OCI-LY1 (cell line): ENCODE measurements at regions not wholly inside any gene's neighbourhood (a gene's known extent, or its start where the extent isn't known, plus 50 kb on each side); places are given as distances from the start of the nearest gene placed in this dataset.
"Not testable (repeated sequence)": the region's sequence is repeated elsewhere in the genome, so short reads cannot be mapped to it uniquely, and the experiment has no call there.

Experiments used
- H2AFZ ChIP-seq: fragments of 200-600 bp; sonication (generic), shearing (Covaris generic); 2 replicates; pipeline ENCODE4 v1.6.0; 2014; ENCODE audit warnings: antibody characterized with exemption, mild to moderate bottlenecking, low read length
- H3F3A ChIP-seq: fragments of 200-600 bp; sonication (generic), shearing (Covaris generic); 2 replicates; pipeline ENCODE4 v1.6.0; 2014; ENCODE audit warnings: mild to moderate bottlenecking, antibody characterized with exemption, low read length, moderate library complexity; ENCODE audit not compliant: insufficient read depth
- H3K27ac ChIP-seq: fragments of 200-600 bp; sonication (generic); 2 replicates; pipeline ENCODE4 v1.5.1; 2014; ENCODE audit warnings: low read length, mixed run types, mild to moderate bottlenecking, low read depth; ENCODE audit not compliant: poor library complexity, severe bottlenecking
- H3K27me3 ChIP-seq: fragments of 200-600 bp; sonication (generic); 2 replicates; pipeline ENCODE4 v1.6.0; 2014; ENCODE audit warnings: antibody characterized with exemption, mild to moderate bottlenecking, low read length, moderate library complexity; ENCODE audit not compliant: insufficient read depth
- H3K36me3 ChIP-seq: fragments of 200-600 bp; sonication (generic); 2 replicates; pipeline ENCODE4 v1.6.1; 2014; ENCODE audit warnings: mild to moderate bottlenecking, antibody characterized with exemption, low read length, moderate library complexity, mixed read lengths; ENCODE audit not compliant: insufficient read depth
- H3K4me1 ChIP-seq: fragments of 200-600 bp; sonication (generic); 2 replicates; pipeline ENCODE4 v1.5.1; 2014; ENCODE audit warnings: mild to moderate bottlenecking, low read length, moderate library complexity; ENCODE audit not compliant: insufficient read depth, severe bottlenecking
- H3K4me2 ChIP-seq: fragments of 200-600 bp; sonication (generic), shearing (Covaris generic); 2 replicates; pipeline ENCODE4 v1.6.1; 2014; ENCODE audit warnings: low read length
- H3K4me3 ChIP-seq: fragments of 200-600 bp; sonication (generic); 2 replicates; pipeline ENCODE4 v1.5.1; 2014; ENCODE audit warnings: low read length, low read depth, mild to moderate bottlenecking, mixed read lengths; ENCODE audit not compliant: poor library complexity, severe bottlenecking
- H3K79me2 ChIP-seq: fragments of 200-600 bp; shearing (Covaris generic); 2 replicates; pipeline ENCODE4 v1.6.1; 2016; ENCODE audit warnings: mixed run types, low read length, mixed read lengths; ENCODE audit not compliant: insufficient read depth
- H3K9ac ChIP-seq: fragments of 200-600 bp; sonication (generic), shearing (Covaris generic); 2 replicates; pipeline ENCODE4 v1.6.1; 2014; ENCODE audit warnings: mild to moderate bottlenecking, low read length, mixed read lengths
- H3K9me2 ChIP-seq: fragments of 200-600 bp; sonication (generic), shearing (Covaris generic); 2 replicates; pipeline ENCODE4 v1.6.1; 2014; ENCODE audit warnings: low read depth, mild to moderate bottlenecking, low read length, mixed read lengths
- H3K9me3 ChIP-seq: fragments of 200-600 bp; shearing (Covaris generic); 2 replicates; pipeline ENCODE4 v1.6.1; 2014; ENCODE audit warnings: low read length, mixed read lengths
- H4K20me1 ChIP-seq: fragments of 200-600 bp; sonication (generic), shearing (Covaris generic); 2 replicates; pipeline ENCODE4 v1.6.0; 2016; ENCODE audit warnings: mild to moderate bottlenecking, low read length; ENCODE audit not compliant: insufficient read depth

DNA sequence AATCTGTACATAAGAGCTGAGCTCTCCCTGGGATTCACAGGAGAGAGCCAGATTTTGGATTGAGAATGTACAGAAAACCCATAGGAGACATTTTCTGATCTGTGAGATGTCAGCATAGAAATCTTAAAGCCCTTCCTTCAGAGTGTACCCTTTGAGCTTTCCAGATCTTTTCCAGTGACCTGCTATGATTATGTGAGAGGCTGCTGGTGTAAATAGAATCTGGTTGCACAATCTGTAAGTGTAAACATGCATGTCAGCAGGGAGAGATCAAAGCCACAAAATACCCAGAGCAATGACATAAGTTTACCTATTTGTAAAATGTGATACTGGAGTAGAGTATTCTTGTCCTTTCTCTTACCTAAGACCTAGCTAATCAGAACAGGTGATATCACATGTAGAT lies 471.9 kb downstream of the FOXD4L5 start:
- not testable (repeated sequence) for H3K9me2 ChIP-seq, H3K4me1 ChIP-seq, H3K9ac ChIP-seq

DNA sequence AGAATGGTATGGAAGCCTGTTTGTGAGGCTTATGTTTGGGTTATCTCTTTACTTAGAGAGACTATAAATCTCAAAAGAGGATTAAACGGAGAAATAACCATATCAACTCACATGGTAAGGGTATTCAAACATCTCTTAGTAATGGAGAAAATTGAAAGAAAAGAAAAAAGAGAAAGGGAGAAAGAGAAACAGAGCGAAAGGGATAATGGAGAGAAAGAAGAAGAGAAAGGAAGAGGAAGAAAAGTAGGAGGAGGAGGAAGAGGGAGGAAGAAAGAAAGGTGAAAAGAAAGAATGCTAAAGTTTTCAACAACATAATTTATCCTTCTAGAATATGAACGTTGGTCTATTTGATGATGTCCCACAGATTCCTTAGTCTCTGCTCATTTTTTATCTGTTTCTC lies 506.3 kb downstream of the FOXD4L5 start:
- not testable (repeated sequence) for H3K36me3 ChIP-seq, H2AFZ ChIP-seq, H3K9me2 ChIP-seq, H3K9ac ChIP-seq, H3F3A ChIP-seq, H3K27me3 ChIP-seq, H3K4me2 ChIP-seq, H3K9me3 ChIP-seq, H3K4me1 ChIP-seq, H3K4me3 ChIP-seq, H4K20me1 ChIP-seq, H3K79me2 ChIP-seq, H3K27ac ChIP-seq

More for the DNA sequence above, 471.9 kb downstream of the FOXD4L5 start:
- not testable (repeated sequence) for H3F3A ChIP-seq, H3K79me2 ChIP-seq, H3K27ac ChIP-seq, H3K27me3 ChIP-seq, H3K4me3 ChIP-seq, H4K20me1 ChIP-seq, H2AFZ ChIP-seq, H3K4me2 ChIP-seq, H3K36me3 ChIP-seq, H3K9me3 ChIP-seq

DNA sequence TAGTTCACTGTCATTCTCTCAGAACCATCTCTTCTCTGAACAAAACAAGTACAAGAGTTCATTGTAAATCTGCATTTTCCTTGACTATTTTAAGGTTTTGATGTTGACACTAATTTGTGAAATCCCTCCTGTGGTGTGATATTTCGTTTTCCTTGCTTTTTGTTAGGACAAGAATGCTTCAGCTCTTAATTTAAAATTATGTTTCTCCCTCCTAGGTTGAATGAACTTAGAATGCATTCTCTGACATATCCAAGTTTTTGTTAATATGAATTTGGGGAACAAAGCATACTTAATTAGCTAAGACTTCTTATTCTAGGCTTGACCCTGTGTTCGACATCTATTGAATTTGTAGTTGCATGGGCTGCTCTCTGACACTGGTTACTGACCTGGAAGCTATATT lies 508.7 kb downstream of the FOXD4L5 start:
- H2AFZ ChIP-seq, H3K79me2 ChIP-seq, H3K4me1 ChIP-seq, H3K36me3 ChIP-seq, H3K9me2 ChIP-seq, H3K4me3 ChIP-seq, H3K9me3 ChIP-seq, H3K27ac ChIP-seq, H3K27me3 ChIP-seq, H3F3A ChIP-seq, H3K4me2 ChIP-seq, H4K20me1 ChIP-seq, H3K9ac ChIP-seq: not testable (repeated sequence)

DNA sequence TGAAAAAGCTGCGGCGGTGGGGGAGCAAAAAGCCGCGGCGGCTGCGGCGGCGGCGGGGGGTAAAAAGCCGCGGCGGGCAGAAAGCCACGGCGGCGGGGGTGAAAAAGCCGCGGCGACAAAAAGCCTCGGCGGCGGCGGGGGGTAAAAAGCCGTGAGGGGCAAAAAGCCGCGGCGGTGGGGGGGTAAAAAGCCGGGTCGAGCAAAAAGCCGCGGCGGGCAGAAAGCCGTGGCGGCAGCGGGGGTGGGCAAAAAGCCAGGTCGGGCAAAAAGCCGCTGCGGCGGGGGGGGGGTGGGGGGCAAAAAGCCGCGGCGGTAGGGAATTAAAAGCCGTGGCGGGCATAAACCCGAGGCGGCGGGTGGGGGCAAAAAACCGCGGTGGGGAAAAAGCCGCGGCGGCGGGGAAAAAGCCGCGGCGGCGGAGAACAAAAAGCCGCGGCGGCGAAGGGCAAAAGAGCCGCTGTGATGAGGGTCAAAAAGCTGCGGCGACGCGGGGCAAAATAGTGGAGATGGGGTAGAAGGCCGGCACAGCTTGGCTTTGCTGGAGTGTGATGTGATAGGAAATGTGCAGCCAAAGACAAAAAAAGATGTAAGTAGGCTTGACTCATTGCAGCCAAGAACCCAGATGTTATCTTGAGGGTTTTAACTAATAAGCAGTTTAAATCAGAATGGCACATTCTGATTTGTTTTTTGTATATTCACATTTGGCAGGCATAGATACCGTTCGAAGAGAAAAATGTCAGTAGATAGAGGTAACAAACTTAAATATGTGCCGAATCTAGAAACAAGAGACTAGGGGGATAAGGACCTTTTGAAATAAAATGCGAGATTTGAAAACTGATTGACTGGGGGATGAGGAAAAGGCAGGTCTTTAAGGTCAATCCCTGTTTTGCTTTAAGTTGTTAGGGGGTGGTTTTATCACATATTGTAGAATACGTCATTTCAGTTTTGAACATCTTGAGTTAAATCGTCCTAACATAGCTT lies 509.9 kb downstream of the FOXD4L5 start:
- not testable (repeated sequence) for H2AFZ ChIP-seq, H3K9me3 ChIP-seq, H3F3A ChIP-seq, H3K9me2 ChIP-seq, H3K36me3 ChIP-seq, H3K79me2 ChIP-seq, H3K4me2 ChIP-seq, H3K27ac ChIP-seq, H4K20me1 ChIP-seq, H3K9ac ChIP-seq, H3K4me1 ChIP-seq, H3K27me3 ChIP-seq
- H3K4me3 ChIP-seq: peak overlapping the region; percentile 59

DNA sequence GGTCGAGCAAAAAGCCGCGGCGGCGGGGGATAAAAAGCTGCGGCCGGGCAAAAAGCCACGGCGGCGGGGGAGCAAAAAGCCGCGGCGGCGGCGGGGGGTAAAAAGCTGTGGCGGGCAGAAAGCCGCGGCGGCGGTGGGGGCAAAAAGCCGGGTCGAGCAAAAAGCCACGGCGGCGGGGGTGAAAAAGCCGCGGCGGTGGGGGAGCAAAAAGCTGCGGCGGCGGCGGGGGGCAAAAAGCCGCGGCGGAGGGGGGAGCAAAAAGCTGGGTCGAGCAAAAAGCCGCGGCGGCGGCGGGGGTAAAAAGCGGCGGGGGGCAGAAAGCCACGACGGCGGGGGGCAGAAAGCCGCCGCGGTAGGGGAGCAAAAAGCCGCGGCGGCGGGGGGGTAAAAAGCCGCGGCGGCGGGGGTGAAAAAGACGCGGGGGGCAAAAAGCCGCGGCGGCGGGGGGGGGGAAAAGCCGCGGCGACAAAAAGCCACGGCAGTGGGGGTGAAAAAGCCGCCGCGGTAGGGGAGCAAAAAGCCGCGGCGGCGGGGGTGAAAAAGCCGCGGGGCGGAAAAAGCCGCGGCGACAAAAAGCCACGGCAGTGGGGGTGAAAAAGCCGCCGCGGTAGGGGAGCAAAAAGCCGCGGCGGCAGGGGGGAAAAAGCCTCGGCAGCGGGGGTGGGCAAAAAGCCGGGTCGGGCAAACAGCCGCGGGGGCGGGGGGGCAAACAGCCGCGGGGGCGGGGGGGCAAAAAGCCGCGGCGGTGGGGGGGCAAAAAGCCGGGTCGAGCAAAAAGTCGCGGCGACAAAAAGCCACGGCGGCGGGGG lies 510.8 kb downstream of the FOXD4L5 start:
- not testable (repeated sequence) for H2AFZ ChIP-seq, H4K20me1 ChIP-seq, H3K9ac ChIP-seq, H3K79me2 ChIP-seq, H3K9me3 ChIP-seq, H3K27me3 ChIP-seq, H3K36me3 ChIP-seq, H3K27ac ChIP-seq, H3K9me2 ChIP-seq, H3K4me1 ChIP-seq, H3F3A ChIP-seq
- peak overlapping the region; percentile 59 for H3K4me3 ChIP-seq
- H3K4me2 ChIP-seq: peak overlapping the region; percentile 39
